ENCODE measurements at regions not wholly inside any gene's neighbourhood (a gene's known extent, or its start where the extent isn't known, plus 50 kb on each side); places are given as distances from the start of the nearest gene placed in this dataset.

DNA sequence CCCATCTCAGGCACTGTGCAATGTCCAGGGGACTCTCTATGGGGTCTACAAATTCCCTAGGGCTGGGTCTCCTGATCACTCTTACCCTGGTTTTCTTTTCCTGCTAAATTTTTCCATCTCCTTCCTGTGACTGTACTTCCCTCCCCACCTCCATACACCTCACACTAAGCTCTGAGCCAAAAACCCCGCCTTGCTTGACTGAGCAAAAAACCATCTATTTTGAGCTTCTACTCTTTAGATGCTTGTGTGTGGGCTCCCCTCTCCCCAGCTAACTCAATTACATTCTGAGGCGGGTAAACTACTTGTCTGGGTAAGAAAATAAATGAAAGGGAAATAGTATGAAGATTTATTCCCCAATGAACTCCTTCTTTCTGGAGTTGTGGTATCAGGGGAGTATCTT is 187.9 kb downstream of the PTPRU start:
- TF ChIP-seq, protein P1, sequence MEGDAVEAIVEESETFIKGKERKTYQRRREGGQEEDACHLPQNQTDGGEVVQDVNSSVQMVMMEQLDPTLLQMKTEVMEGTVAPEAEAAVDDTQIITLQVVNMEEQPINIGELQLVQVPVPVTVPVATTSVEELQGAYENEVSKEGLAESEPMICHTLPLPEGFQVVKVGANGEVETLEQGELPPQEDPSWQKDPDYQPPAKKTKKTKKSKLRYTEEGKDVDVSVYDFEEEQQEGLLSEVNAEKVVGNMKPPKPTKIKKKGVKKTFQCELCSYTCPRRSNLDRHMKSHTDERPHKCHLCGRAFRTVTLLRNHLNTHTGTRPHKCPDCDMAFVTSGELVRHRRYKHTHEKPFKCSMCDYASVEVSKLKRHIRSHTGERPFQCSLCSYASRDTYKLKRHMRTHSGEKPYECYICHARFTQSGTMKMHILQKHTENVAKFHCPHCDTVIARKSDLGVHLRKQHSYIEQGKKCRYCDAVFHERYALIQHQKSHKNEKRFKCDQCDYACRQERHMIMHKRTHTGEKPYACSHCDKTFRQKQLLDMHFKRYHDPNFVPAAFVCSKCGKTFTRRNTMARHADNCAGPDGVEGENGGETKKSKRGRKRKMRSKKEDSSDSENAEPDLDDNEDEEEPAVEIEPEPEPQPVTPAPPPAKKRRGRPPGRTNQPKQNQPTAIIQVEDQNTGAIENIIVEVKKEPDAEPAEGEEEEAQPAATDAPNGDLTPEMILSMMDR (IDR thresholded peaks at IDR 0.05; ENCODE audit: low read depth, low read length, missing input control) = no peak
- no peak for TF ChIP-seq TAF1 (conservative IDR thresholded peaks at IDR 0.05)
- TF ChIP-seq, protein P2, sequence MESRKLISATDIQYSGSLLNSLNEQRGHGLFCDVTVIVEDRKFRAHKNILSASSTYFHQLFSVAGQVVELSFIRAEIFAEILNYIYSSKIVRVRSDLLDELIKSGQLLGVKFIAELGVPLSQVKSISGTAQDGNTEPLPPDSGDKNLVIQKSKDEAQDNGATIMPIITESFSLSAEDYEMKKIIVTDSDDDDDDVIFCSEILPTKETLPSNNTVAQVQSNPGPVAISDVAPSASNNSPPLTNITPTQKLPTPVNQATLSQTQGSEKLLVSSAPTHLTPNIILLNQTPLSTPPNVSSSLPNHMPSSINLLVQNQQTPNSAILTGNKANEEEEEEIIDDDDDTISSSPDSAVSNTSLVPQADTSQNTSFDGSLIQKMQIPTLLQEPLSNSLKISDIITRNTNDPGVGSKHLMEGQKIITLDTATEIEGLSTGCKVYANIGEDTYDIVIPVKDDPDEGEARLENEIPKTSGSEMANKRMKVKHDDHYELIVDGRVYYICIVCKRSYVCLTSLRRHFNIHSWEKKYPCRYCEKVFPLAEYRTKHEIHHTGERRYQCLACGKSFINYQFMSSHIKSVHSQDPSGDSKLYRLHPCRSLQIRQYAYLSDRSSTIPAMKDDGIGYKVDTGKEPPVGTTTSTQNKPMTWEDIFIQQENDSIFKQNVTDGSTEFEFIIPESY (IDR thresholded peaks at IDR 0.05) = no peak
- TF ChIP-seq, protein P3, sequence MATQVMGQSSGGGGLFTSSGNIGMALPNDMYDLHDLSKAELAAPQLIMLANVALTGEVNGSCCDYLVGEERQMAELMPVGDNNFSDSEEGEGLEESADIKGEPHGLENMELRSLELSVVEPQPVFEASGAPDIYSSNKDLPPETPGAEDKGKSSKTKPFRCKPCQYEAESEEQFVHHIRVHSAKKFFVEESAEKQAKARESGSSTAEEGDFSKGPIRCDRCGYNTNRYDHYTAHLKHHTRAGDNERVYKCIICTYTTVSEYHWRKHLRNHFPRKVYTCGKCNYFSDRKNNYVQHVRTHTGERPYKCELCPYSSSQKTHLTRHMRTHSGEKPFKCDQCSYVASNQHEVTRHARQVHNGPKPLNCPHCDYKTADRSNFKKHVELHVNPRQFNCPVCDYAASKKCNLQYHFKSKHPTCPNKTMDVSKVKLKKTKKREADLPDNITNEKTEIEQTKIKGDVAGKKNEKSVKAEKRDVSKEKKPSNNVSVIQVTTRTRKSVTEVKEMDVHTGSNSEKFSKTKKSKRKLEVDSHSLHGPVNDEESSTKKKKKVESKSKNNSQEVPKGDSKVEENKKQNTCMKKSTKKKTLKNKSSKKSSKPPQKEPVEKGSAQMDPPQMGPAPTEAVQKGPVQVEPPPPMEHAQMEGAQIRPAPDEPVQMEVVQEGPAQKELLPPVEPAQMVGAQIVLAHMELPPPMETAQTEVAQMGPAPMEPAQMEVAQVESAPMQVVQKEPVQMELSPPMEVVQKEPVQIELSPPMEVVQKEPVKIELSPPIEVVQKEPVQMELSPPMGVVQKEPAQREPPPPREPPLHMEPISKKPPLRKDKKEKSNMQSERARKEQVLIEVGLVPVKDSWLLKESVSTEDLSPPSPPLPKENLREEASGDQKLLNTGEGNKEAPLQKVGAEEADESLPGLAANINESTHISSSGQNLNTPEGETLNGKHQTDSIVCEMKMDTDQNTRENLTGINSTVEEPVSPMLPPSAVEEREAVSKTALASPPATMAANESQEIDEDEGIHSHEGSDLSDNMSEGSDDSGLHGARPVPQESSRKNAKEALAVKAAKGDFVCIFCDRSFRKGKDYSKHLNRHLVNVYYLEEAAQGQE (IDR thresholded peaks at IDR 0.05) = no peak
- no peak for TF ChIP-seq NR2F2 (IDR thresholded peaks at IDR 0.05)
- TF ChIP-seq, protein P4, sequence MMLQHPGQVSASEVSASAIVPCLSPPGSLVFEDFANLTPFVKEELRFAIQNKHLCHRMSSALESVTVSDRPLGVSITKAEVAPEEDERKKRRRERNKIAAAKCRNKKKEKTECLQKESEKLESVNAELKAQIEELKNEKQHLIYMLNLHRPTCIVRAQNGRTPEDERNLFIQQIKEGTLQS (IDR thresholded peaks at IDR 0.05) = no peak
